Activated T-cell treated with anti-CD3 and anti-CD28 coated beads, Interleukin-2, amount 50 U/mL, for 1 hour (primary cell): ENCODE measurements at regions not wholly inside any gene's neighbourhood (a gene's known extent, or its start where the extent isn't known, plus 50 kb on each side); places are given as distances from the start of the nearest gene placed in this dataset.
"Not testable (repeated sequence)": the region's sequence is repeated elsewhere in the genome, so short reads cannot be mapped to it uniquely, and the experiment has no call there.

Experiments
- DNase-seq: peaks from one replicate; pipeline ENCODE4 v3.0.0-alpha.2; 2020

DNA sequence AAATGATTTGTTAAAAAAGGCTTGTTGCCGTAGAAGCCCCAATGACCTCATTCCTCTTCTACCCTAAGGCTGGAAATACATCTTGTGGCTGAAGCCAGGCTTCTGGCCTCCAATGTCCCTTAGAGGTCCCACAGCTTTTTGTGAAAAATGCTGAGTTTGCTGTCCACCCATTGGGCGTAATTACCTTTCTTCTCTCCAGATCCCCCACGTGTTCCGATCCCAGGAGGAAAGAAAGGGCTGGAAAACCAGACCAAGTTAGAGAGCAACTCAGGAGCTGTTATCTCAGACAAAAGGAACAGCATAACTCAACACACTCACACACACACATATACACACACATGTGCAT lies 154.2 kb downstream of the MIAT start:
- no peak for DNase-seq

DNA sequence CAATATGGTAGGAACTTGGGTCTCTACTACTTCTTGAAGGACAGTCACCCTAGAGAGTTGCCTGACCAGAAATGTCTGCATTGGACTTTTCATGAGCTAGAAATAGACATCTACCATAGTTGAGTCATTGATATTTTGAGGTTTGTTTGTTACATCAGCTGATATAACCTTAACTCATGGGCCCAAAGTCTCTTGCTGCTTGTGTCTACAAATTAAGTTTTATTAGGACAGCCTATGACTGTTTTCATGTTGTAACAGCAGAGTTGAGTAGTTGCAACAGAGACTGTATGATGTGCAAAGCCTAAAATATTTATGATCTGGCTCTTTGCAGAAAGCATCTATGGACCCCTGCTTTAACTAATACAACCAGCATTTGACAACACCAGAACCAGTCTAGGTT lies 155.3 kb downstream of the MIAT start:
- no peak for DNase-seq

DNA sequence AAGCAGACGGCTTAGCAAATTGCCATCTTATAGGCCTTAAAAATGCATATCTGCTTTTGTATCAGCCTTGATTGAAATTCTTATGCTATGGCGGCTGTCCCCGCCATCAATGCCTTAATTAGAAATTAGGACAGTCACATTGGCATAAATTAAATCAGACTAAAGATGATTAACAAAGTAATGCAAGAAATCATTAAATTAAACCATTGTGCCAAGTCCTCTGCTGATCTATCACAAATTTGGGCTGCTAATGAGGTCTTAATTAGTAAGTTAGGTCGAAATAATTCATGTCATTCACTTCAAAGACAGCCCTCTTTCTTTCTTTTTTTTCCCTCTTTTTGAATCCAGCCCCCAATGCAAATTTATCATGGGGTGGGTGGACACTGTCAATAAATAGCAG lies 159.3 kb downstream of the MIAT start:
- no peak for DNase-seq

DNA sequence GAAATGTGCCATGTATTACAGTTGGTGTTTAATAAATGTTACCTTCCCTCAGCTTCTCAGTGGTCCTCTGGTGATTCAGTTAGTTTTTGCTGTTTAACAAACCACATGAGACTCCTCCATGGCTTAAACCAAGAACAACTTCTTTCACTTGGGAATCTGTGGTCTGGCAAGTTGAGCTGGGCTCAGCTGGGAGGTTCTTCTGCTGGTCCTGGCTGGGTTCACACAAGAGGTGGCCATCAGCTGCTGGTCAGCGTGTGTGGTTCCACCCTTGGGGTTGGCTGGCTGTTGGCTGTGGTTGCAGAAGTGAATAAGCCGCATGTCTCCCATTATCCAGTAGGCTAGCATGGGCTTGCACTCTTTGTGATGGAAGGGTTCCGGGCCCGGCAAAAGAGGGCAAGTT lies 160.5 kb downstream of the MIAT start:
- DNase-seq, result no peak

DNA sequence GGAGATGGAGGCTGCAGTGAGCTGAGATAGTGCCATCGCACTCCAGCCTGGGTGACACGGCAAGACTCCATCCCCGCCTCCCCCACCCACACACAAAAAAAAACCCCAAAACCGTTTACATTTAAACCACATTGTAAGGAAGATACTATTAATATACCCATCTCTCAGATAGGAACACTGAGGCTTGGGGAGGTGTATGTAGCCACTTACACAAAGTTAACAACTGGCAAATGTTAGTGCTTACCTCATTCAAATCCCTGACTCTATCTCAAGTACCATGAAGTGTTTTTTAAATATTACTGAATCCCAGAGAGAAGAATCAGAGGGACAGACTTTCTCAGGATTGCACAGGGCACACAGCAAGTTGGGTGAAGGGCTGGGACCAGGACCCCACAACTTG lies 164.5 kb downstream of the MIAT start:
- DNase-seq, result no peak

DNA sequence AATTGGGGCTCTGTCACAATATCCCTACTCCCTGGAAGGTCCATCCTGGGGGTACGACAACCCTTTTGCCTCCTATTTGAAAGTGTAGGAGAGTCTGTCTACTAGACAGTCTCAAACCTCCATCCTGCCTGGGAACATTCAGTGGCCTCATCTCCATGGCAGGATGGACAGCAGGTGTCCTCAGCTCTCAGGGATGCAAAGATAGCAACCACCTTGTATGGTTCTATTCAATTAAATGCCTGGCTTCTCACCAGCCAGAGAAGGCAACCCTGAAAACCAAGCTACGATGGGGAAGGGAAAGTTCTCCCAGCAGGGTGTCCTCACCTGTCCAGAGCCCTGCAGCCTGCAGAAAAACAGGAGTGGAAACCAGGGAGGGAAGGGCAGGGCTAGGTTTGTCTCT lies 164.9 kb downstream of the MIAT start:
- DNase-seq, result no peak

DNA sequence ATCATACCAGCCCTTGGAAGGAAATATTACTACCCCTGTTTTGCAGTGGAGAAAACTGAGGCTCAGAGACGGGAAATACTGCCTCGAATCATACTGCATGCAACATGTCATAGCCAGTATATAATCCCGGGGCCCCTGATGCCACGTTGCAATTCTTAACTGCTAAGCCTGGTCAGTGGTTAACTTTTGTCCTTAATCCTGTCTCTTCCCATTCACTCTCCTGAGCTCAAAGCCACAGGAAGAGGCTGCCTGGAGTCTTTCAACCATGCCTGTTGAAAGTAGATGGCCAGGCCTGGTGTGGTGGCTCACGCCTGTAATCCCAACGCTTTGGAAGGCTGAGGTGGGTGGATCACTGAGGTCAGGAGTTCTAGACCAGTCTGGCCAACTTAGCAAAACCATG lies 166.6 kb downstream of the MIAT start:
- no peak for DNase-seq

DNA sequence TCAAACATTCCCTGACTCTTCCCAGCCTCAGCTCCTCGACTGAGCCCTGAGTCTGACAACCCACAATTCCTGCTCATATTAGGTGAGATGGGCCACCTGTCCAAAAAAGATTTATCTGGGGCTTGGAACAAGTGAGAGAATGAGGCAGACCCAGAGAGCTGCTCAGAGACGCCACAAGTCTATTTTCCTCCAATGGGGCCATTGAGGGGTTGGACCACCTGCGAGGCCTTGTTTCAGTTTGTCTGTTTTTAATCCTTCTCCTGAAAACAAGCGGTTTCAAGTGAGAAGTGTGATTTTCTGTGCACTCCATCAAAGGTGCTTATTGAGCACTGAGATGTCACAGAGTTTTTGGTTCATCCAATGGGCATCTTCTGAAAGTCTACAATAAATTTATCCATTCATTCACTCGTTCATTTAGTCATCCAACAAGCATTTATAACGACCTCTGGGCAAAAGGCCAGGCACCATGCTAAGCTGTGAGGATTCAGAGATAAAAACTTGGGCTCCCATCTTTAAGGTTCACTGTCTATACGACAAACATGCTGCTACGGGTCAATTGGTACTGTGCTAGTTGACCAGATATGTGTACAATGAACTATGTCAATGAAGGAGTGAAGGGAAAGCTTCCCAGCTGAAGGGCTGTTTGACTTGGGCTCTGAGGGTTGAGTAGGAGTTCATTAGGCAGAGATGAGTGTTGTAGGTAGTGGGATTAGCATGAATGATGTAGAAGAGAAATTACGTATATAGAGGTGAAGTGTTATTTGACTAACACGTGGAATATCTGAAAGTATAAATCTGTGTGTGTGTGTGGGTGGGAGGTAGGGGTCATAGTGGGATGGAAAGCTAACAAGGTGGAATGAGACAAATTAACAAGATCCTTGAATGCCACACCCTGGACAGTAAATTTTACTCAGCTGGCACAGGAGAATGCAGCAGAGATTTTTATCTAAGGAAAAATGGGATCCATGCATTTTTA lies 168.9 kb downstream of the MIAT start:
- DNase-seq, result no peak

DNA sequence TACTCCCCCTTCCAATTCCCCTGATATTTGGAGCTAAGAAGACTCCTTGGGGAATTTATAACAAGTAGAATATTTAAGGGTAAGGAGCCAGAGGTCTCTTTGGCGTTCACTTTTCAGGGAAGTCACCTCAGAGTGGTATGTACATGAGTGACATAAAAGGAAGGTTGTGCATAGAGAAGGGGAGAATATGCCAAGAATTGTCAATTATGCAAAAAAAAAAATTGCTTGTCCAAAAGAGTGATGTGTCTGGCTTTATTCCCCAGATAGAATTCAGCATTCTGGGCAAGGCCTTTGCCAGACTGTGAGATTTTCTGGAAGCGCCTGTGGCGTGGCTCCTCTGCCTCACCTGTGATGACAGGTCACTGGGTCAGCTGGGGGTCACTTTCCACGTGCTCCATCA lies 170.2 kb downstream of the MIAT start:
- DNase-seq, result no peak

DNA sequence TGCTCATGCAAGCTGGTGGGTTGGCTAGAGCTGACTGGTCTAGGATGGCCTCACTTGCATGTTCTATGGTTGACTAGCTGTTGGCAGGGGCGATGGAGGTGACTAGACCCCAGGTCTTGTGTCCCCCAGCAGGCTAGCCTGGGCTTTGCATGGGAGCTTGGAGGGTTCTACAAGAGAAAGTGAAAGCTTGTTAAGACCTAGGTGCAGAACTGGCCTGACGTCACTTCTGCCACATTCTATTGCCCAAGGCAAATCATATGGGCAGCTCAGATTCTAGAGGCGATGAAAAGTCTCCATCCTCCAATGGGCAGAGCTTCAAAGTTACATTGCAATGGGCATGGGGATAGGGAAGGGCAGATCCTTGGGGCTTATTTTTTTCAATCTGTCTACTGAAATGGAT lies 170.9 kb downstream of the MIAT start:
- DNase-seq, result no peak

DNA sequence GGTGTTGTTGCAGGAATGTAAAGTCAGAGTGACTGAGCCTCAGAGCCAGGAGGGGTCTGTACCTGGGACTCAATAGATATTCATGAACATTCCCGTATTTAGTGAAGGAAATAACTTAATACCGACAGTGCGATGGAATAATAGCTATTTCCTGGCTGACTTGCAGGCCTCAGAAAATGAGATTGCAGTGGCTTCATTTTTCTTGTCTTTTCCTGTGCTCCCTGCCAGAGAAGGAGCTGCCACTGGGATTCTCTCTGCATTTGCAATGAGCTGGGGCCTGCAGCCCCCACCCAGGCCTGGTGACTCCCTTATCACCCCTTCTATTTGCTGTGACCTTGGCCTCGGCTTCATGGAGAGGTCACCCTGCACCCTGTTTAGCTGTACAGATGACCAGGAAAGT lies 173.4 kb downstream of the MIAT start:
- DNase-seq, result no peak

DNA sequence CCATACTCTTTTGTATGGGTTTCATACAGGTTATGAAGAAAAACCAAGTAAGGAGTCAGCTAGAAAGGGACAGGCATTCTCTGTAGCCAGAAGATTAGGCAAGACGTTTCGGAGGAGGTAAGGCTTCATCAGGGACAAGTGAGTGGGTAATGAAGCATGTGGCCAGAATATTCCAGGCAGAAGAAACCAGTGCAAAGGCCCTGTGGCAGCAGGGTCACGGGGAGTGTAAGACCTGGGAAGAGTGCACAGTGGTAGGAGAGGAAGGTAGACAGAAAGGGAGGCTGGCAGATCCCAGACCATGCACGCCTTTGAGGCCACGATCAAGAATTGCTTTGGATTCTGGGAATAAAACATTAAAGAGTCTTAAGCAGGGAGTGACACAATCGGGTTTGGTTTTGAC lies 177.6 kb downstream of the MIAT start:
- DNase-seq, result no peak

DNA sequence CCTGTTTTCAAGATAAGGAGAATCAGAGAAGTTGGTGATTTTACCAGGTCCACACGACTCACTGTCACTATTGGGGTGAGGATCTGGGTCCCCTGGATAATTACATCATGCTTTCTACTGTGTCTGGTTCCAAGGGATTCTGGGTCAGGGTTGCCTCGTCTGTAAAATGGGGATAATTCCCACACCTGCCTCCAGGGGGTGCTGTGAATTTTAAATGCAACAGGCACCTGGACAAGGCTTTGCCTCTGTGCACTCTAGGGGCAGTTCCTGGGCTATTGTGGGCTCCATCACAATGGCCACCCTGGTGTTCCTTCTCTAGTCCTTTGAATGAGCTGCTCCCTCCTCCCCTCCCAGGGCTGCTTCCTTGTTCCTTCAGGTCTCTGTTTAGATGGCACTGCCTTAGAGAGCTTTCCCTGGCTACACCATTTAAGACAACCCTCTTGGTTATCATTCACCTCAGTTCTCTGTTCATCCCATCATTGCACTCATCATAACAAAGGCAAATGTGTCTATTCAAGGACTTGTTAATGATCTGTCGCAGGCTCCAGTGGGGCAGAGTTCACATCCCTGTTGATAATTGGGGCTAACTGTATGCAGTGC lies 178.6 kb downstream of the MIAT start:
- DNase-seq, result peak; percentile 28

DNA sequence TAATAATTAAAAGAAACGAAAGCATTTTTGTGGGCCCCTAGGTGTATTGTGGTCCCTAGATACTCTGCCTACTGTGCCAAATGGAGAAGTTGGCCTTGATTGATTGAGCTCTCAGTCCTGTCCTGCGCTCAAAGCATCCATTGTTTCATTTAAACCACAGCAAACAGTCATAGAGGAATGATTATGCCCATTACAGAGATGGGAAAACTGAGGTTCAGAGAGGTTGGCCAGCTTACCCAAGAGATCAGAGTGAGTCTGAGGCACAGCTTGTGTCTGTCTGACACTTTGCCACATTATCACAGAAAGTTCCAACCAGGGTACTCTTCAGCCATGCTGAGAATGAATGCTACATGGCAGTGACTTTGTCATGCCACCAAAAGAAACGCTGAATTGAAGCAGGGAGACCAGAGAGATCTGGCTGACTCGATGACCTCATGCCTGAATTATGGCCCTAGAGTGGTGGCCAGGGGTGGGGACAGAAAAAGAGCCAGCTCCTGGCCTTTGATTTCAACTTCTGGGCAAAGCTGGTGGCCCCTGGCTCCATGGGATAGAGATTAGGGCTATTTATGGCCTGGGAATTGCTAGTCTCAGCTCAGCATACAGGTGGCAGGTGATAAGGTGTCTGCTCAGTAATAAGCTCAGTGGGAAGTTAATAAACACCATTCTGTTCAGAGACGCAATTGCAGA lies 180.5 kb downstream of the MIAT start:
- DNase-seq, result no peak

DNA sequence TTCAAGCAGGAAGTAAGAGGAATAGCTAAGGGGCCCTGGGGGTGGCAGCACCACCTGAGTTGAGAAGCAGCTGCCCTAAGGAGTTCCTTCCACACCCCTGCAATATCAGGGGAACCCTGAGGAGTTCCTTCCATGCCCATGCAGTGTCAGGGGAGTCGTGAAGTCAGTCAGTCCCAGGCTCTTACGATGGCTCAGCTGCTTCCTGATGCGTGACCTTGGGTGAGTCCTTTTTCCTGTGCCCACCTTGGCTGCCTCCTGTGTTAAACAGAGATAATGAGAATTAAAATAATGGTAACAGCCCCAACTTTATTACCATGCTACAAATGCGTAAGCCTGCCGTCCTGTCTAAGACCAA lies 181.1 kb downstream of the MIAT start:
- DNase-seq, result no peak

DNA sequence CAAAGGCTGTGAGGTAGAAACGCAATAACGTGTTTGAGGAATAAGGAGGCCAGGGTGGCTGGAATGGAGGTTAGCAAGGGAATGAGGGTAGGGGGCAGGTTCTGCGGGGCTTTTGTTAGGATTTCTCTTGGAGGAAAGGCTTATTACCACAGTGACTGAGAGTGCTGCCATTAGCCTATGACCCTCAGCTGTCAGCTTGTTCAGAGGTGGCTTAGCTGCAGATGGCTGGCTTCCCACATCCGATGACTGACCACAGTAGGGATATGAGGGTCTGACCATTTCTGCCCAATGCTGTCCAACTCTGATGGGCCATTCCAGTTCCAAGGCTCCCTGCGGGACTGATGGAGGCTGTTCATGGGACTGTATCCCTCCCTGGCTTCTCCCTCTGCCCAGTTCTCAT lies 181.8 kb downstream of the MIAT start:
- DNase-seq, result no peak

DNA sequence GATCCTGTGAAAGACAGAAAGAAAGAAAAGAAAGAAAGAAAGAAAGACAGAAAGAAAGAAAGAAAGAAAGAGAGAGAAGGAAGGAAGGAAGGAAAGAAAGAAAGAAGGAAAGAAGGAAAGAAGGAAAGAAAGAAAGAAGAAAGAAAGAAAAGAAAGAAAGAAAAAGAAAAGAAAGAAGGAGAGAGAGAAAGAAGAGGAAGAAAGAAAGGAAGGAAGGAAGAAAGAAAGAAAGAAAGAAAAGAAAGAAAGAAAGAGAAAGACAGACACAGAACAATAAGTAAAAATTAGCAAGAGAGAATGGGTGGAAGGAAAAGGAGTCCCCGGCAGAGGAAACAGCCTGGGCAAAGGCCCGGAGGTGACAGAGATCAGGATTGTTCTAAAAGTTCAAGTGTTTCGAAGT lies 183.4 kb downstream of the MIAT start:
- DNase-seq, result not testable (repeated sequence)

DNA sequence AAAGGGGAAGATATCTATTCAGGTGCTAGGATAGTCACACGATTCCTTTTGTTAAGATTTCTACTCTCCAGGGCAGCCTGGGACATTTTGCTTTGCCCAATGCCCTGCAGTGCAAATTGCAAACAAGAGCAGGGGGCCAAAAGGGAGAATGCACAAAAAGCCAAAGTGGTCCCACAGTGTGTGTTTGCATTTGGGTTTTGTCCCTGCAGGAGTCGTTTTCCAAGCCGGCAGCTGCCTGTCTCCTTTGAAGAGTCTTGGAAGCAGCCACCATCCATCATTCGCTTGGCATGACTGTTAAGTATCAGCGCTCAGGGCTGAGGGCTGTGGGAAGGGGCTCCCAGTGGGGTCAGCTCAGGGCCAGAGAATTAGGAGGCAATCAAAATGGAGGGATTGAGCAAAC lies 184.7 kb downstream of the MIAT start:
- DNase-seq, result no peak

DNA sequence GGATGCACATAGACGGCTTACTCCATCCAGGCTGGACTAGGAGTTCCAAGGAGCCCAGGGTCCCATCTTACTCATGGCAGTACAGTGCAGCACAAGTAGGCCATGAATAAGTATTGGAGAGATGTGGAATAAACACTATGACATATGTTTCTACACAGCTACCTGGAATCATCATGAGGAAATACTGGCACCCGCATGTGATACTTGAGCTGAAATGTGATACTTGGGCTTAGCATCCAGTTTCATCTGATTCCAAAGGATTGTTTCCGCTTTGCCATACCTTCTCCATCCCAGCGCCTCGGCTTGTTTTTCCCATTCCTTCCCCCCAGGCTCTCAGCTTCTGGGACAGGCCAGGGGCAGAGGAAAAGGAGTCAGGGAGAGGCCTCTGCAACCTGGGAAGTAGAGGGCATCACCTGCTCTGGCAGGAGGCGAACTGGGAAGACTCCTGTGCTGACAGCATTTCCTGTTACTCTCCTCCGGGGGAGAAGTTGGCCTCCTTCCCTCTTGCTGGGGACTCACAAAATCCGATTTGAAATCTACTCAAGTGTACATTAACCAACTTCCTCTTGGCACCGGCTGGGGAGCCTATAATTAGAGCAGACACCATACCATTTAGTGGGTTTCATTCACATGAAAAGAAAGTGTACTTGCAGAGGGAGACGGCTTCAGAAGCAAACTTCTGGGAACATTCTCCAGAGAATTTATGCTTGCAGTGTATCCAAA lies 187.8 kb downstream of the MIAT start:
- no peak for DNase-seq

DNA sequence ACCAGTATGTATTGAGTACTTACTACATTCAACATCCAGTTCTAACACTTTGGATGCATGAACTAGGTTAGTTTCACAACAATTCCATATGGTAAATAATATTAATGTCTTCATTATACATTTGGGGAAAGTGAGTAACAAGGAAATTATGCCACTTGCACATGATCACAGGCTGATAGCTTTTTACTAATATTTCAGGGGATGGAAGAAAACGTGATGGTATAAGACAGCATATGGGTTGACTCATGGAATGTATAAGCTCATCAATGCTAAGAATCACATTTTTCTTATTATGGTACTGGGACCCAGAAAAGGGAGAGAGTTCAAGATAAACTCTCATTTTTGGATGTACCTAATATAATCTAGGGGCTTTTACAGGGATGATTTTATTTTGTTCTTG lies 188.7 kb downstream of the MIAT start:
- no peak for DNase-seq

DNA sequence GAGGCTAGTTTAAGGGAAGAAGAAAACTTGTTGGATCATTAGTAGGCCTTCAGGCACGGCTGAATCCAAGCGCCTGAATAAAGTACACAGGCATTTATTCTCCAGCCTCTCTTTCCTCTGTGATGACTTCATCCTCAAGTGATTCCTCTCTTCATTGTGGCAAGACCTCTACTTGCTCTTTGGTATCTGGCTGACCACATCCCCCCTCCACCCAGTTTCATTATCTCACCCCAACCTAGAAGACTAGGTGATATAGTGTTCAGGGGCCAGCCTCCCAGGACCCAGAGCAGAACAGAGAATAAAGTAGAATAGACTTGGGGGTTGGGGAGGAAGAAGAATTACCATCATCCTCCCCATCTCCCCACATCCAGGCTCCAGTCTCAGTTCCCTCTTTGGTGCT lies 189.3 kb downstream of the MIAT start:
- no peak for DNase-seq

DNA sequence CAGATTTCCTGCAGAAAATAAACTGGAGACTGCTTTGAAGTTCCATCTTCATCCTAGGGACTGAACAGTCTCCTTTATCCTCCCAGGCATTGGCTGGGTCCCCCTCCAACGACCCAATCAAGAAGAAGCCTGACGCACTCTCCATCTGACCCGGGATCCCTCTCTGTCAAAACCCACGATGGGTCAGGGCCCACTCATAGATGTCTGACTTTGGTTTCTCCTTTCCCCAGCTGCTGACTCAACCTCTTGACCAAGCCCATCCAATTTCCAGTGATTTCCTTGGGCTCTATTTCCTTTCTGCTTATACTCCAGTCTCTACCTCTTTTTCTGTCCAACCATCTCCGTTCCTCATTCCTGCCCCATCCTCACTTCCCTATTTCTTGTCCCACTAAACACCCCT lies 189.7 kb downstream of the MIAT start:
- DNase-seq, result no peak

DNA sequence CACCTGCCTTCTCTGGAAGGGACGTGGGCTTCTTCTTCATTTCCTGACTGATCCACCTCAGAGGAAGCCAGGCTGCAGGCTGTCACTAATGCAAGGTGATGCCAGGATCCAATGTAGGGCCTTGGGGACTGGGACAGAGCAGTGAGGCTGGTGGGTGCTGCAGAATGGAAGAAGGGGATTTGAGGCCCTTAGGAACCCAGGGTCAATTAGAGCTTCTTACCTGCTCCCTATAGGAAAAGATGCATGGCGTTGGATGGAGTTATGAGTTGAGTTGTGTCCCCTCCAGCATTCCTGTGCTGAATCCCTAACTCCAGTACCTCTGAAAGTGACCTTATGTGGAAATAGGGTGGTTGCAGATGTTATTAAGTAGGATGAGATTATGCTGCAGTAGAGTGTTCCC lies 190.4 kb downstream of the MIAT start:
- no peak for DNase-seq
